Mammary epithelial cell (primary cell): ENCODE measurements at regions not wholly inside any gene's neighbourhood (a gene's known extent, or its start where the extent isn't known, plus 50 kb on each side); places are given as distances from the start of the nearest gene placed in this dataset.

Experiments
- CTCF ChIP-seq, 2 donors: IDR thresholded peaks in 1 of 2; conservative IDR thresholded peaks in 1 of 2; 2 replicates each; pipeline ENCODE4 v1.5.1; 2011 to 2012; ENCODE audit warnings: inconsistent platforms in 2 of 2, low read length in 2 of 2, mild to moderate bottlenecking in 2 of 2, control low read depth in 1 of 2, low read depth in 1 of 2; ENCODE audit not compliant: insufficient read depth in 1 of 2; ENCODE audit errors: extremely low read depth in 1 of 2
- EZH2 ChIP-seq: IDR thresholded peaks from 2 replicates; pipeline ENCODE4 v1.6.1; 2012; ENCODE audit warnings: low read length, inconsistent platforms, borderline replicate concordance

DNA sequence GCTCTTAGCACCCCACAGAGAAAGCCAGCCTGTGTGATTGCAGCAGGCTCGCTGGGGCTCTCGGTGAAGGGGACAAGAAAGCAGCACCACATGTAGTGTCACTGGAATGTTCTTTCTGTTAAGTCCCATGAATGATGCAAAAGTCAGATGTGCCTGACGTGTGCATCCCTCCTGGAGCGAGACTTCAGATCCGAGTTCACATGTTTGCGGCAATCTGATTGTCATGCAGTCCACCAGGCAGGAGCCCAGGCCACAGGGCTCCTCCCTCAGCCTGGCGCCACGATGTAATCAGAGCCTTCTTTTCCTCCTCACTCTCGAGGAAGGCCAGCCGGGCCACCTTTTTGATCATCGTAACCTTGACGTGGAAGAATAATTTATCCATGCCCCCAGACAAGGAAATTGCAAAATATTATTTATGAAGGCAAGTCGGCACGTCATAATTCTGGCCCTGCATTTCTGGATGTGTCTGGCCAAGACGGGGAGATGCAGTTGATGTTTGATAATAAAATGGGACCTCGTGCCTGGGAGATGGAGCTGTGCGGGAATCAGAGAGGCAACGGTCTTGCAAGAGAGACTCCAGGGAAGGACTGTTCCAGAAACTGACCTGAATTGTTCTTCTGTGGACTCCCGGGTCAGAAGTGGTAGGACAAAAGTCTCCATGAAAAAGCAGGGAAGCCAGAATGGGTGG, 214.6 kb downstream of the PHETA1 start:
- TF ChIP-seq CTCF (conservative IDR thresholded peaks at IDR 0.05 in 1 of 2, IDR thresholded peaks at IDR 0.05 in 1 of 2; ENCODE audit: extremely low read depth in 1 of 2, insufficient read depth in 1 of 2, low read depth in 1 of 2, low read length in 2 of 2) (no peak), EZH2 (no peak)
